Astrocyte (in vitro differentiated cells and primary cell): ENCODE measurements at regions not wholly inside any gene's neighbourhood (a gene's known extent, or its start where the extent isn't known, plus 50 kb on each side); places are given as distances from the start of the nearest gene placed in this dataset.

Experiments
- DNase-seq: peaks from one replicate; pipeline ENCODE4 v3.0.0-alpha.2; 2010; ENCODE audit warnings: low read depth
- FAIRE-seq: peaks from 2 replicates; lab custom pipeline; 2011; peaks lifted over from hg19 to GRCh38; lab: Jason Lieb, UNC
- H2AFZ ChIP-seq: 2 replicates; pipeline ENCODE4 v1.6.0; 2012; ENCODE audit warnings: low read depth, low read length, inconsistent platforms
- H3K27ac ChIP-seq: 2 replicates; pipeline ENCODE4 v1.5.1; 2011; ENCODE audit warnings: low read depth, low read length, inconsistent platforms
- H3K27me3 ChIP-seq: 2 replicates; pipeline ENCODE4 v1.6.0; 2011; ENCODE audit warnings: low read length, inconsistent platforms; ENCODE audit not compliant: insufficient read depth
- H3K36me3 ChIP-seq: 2 replicates; pipeline ENCODE4 v1.5.1; 2011; ENCODE audit warnings: low read length, inconsistent platforms; ENCODE audit not compliant: insufficient read depth
- H3K4me1 ChIP-seq: 2 replicates; pipeline ENCODE4 v1.5.1; 2011; ENCODE audit warnings: low read length, inconsistent platforms; ENCODE audit not compliant: insufficient read depth
- H3K4me2 ChIP-seq: 2 replicates; pipeline ENCODE4 v1.6.0; 2012; ENCODE audit warnings: low read length, inconsistent platforms
- H3K4me3 ChIP-seq: 2 replicates; pipeline ENCODE4 v1.5.1; 2011; ENCODE audit warnings: low read depth, mild to moderate bottlenecking, low read length, inconsistent platforms; ENCODE audit not compliant: insufficient read depth
- H3K79me2 ChIP-seq: 2 replicates; pipeline ENCODE4 v1.6.0; 2012; ENCODE audit warnings: mild to moderate bottlenecking, low read length, inconsistent platforms; ENCODE audit not compliant: insufficient read depth
- H3K9ac ChIP-seq: 2 replicates; pipeline ENCODE4 v1.6.0; 2012; ENCODE audit warnings: mild to moderate bottlenecking, low read length, inconsistent platforms
- H3K9me3 ChIP-seq: 2 replicates; pipeline ENCODE4 v1.5.1; 2012; ENCODE audit warnings: low read depth, mild to moderate bottlenecking, low read length, inconsistent platforms; ENCODE audit not compliant: insufficient read depth
- H4K20me1 ChIP-seq: 2 replicates; pipeline ENCODE4 v1.6.0; 2012; ENCODE audit warnings: low read length, inconsistent platforms; ENCODE audit not compliant: insufficient read depth
- H3K27ac Mint-ChIP-seq: one replicate; pipeline ENCODE4 v1.8.0; 2021; ENCODE audit warnings: mild to moderate bottlenecking, mixed read lengths; ENCODE audit not compliant: unreplicated experiment
- H3K27me3 Mint-ChIP-seq: one replicate; pipeline ENCODE4 v1.8.0; 2021; ENCODE audit warnings: low read depth, mixed read lengths; ENCODE audit not compliant: unreplicated experiment
- H3K36me3 Mint-ChIP-seq: one replicate; pipeline ENCODE4 v1.8.0; 2021; ENCODE audit warnings: low read depth, mixed read lengths; ENCODE audit not compliant: unreplicated experiment
- H3K4me1 Mint-ChIP-seq: one replicate; pipeline ENCODE4 v1.8.0; 2021; ENCODE audit warnings: low read depth, mixed read lengths; ENCODE audit not compliant: unreplicated experiment
- H3K4me3 Mint-ChIP-seq: one replicate; pipeline ENCODE4 v1.8.0; 2021; ENCODE audit warnings: mild to moderate bottlenecking, moderate library complexity, mixed read lengths; ENCODE audit not compliant: unreplicated experiment
- H3K9me3 Mint-ChIP-seq: one replicate; pipeline ENCODE4 v1.8.0; 2021; ENCODE audit warnings: mild to moderate bottlenecking, mixed read lengths; ENCODE audit not compliant: unreplicated experiment
- EZH2 ChIP-seq: IDR thresholded peaks from 2 replicates; pipeline ENCODE4 v1.6.1; 2012; ENCODE audit warnings: mild to moderate bottlenecking, low read length, inconsistent platforms; ENCODE audit not compliant: insufficient read depth
- TF ChIP-seq, protein P1 (sequence below): IDR thresholded peaks from 2 replicates; pipeline ENCODE4 v1.5.1; 2011; ENCODE audit warnings: low read depth, mild to moderate bottlenecking, inconsistent platforms, low read length, moderate library complexity; ENCODE audit not compliant: insufficient read depth

DNA sequence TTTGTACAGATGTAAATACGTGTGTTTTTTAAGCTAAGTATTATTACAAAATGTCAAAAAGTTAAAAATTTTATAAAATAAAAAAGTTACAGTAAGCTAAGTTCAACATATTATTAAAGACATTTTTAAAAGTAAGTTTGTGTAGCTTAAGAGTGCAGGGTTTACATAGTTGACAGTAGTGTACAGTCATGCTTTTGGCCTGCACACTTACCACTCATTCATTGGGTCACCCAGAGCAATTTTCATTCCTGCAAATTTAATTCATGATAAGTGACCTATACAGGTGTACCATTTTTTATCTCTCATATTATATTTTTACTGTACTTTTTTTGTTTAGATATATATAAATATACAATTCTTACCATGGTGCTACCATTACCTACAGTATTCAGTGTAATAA lies 769.9 kb upstream of the SLITRK6 start:
- Histone ChIP-seq H3K4me2 (no peak overlapping the region), H3K36me3 (no peaks in the 10 kb centered on the region), H2AFZ (no peak overlapping the region), H3K27ac (no peak overlapping the region), H3K4me1 (peaks cover 9% of the 10 kb centered on the region), H4K20me1 (no peaks in the 10 kb centered on the region), H3K9ac (no peak overlapping the region), H3K27me3 (no peaks in the 10 kb centered on the region), H3K9me3 (no peaks in the 10 kb centered on the region), H3K4me3 (no peak overlapping the region), H3K79me2 (no peaks in the 10 kb centered on the region)
- Mint-ChIP-seq H3K4me3 (no peak overlapping the region), H3K36me3 (no peaks in the 10 kb centered on the region), H3K27me3 (no peaks in the 10 kb centered on the region), H3K4me1 (peaks cover 14% of the 10 kb centered on the region), H3K9me3 (no peaks in the 10 kb centered on the region), H3K27ac (no peak overlapping the region)
- TF ChIP-seq EZH2 = no peak
- TF ChIP-seq, protein P1, sequence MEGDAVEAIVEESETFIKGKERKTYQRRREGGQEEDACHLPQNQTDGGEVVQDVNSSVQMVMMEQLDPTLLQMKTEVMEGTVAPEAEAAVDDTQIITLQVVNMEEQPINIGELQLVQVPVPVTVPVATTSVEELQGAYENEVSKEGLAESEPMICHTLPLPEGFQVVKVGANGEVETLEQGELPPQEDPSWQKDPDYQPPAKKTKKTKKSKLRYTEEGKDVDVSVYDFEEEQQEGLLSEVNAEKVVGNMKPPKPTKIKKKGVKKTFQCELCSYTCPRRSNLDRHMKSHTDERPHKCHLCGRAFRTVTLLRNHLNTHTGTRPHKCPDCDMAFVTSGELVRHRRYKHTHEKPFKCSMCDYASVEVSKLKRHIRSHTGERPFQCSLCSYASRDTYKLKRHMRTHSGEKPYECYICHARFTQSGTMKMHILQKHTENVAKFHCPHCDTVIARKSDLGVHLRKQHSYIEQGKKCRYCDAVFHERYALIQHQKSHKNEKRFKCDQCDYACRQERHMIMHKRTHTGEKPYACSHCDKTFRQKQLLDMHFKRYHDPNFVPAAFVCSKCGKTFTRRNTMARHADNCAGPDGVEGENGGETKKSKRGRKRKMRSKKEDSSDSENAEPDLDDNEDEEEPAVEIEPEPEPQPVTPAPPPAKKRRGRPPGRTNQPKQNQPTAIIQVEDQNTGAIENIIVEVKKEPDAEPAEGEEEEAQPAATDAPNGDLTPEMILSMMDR = no peak
- DNase-seq = peak; percentile 28
- FAIRE-seq = no peak

DNA sequence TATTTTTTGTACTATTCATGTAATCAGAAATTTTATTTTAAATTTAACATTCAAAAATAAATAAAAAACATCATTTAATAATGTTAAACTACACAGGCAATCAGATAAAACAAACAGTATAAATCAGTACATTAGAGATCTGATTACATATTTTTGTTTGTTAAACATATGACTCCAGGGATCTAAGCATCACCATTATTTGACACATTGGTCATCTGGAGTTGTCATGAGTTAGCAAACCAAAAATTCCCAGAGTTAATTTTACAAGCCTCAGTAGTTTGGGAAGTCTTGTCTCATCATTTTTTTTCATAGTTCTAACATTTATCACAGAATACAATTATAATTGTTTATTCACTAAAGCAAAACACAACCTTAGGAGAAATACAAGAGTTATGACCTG lies 770.8 kb upstream of the SLITRK6 start:
- Histone ChIP-seq H3K9ac (no peak overlapping the region), H3K79me2 (no peaks in the 10 kb centered on the region), H3K4me3 (no peak overlapping the region), H3K36me3 (no peaks in the 10 kb centered on the region), H2AFZ (no peak overlapping the region), H3K4me2 (no peak overlapping the region), H3K27ac (no peak overlapping the region), H3K9me3 (no peaks in the 10 kb centered on the region), H4K20me1 (no peaks in the 10 kb centered on the region), H3K27me3 (no peaks in the 10 kb centered on the region), H3K4me1 (peaks cover 9% of the 10 kb centered on the region)
- H3K4me3 Mint-ChIP-seq = no peak overlapping the region
- TF ChIP-seq, protein P1 = no peak
- no peak for TF ChIP-seq EZH2
- no peak overlapping the region for H3K27ac Mint-ChIP-seq
- H3K27me3 Mint-ChIP-seq = no peaks in the 10 kb centered on the region
- no peaks in the 10 kb centered on the region for H3K36me3 Mint-ChIP-seq
- no peak for DNase-seq
- no peak for FAIRE-seq
- H3K9me3 Mint-ChIP-seq = no peaks in the 10 kb centered on the region
- peaks cover 12% of the 10 kb centered on the region for H3K4me1 Mint-ChIP-seq

DNA sequence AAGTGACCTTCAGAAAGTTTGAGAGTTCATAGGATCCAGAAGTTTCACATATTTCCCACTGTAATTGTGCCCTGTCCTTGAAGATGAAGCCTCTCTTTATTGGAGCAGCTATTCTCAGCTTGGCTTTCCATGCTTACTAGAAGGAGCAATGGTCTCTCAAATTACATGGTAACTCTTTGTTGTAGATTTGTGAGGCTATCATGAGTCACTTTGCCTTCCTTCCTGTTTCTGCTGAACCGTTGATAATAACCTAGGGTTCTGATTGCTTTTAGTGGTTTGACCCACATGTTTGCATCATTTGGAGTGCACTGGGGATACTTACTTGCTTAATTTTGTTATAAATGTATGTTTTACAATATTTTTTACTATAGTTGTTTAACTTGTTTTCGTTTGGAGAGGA lies 772.9 kb upstream of the SLITRK6 start:
- H3K4me3 Mint-ChIP-seq = no peak overlapping the region
- no peak for FAIRE-seq

More for the DNA sequence above, 772.9 kb upstream of the SLITRK6 start:
- Mint-ChIP-seq H3K4me1 (peaks cover 11% of the 10 kb centered on the region), H3K9me3 (no peaks in the 10 kb centered on the region), H3K36me3 (no peaks in the 10 kb centered on the region), H3K27ac (no peak overlapping the region), H3K27me3 (no peaks in the 10 kb centered on the region)
- no peaks in the 10 kb centered on the region for H3K27me3 ChIP-seq
- no peaks in the 10 kb centered on the region for H3K79me2 ChIP-seq
- no peak overlapping the region for H3K27ac ChIP-seq
- H3K9ac ChIP-seq = no peak overlapping the region
- no peaks in the 10 kb centered on the region for H3K36me3 ChIP-seq
- peak overlapping the region; percentile 46 for H3K4me2 ChIP-seq
- H3K4me1 ChIP-seq = peaks cover 9% of the 10 kb centered on the region
- H3K9me3 ChIP-seq = no peaks in the 10 kb centered on the region
- no peaks in the 10 kb centered on the region for H4K20me1 ChIP-seq
- peak; percentile 65 for DNase-seq
- no peak overlapping the region for H3K4me3 ChIP-seq
- H2AFZ ChIP-seq = no peak overlapping the region
- TF ChIP-seq EZH2 = no peak
- TF ChIP-seq, protein P1 = no peak
